H9 (cell line): ENCODE measurements at regions not wholly inside any gene's neighbourhood (a gene's known extent, or its start where the extent isn't known, plus 50 kb on each side); places are given as distances from the start of the nearest gene placed in this dataset.
"Not testable (repeated sequence)": the region's sequence is repeated elsewhere in the genome, so short reads cannot be mapped to it uniquely, and the experiment has no call there.

Experiments
- DNase-seq: peaks from one replicate; pipeline ENCODE4 v3.0.0-alpha.2; 2017
- H2AFZ ChIP-seq: one replicate; pipeline ENCODE4 v1.6.1; 2013; ENCODE audit warnings: mild to moderate bottlenecking, low read length, control low read depth, moderate library complexity
- H2AK5ac ChIP-seq: 2 replicates; pipeline ENCODE4 v1.6.1; 2013; ENCODE audit warnings: low read length, control low read depth, mixed read lengths; ENCODE audit not compliant: insufficient read length
- H2BK120ac ChIP-seq: one replicate; pipeline ENCODE4 v1.6.1; 2013; ENCODE audit warnings: low read depth, mild to moderate bottlenecking, low read length, control low read depth, inconsistent platforms; ENCODE audit not compliant: poor library complexity, severe bottlenecking
- H2BK12ac ChIP-seq: 2 replicates; pipeline ENCODE4 v1.6.1; 2013; ENCODE audit warnings: low read length, control low read depth, mixed read lengths, low read depth; ENCODE audit not compliant: insufficient read length
- H2BK15ac ChIP-seq: 2 replicates; pipeline ENCODE4 v1.6.1; 2013; ENCODE audit warnings: low read depth, low read length, control low read depth
- H2BK20ac ChIP-seq: one replicate; pipeline ENCODE4 v1.6.1; 2013; ENCODE audit warnings: low read depth, mild to moderate bottlenecking, low read length, control low read depth, inconsistent platforms; ENCODE audit not compliant: poor library complexity, severe bottlenecking
- H2BK5ac ChIP-seq: 2 replicates; pipeline ENCODE4 v1.6.1; 2013; ENCODE audit warnings: low read length, control low read depth, mixed read lengths; ENCODE audit not compliant: insufficient read length
- H3K14ac ChIP-seq: 2 replicates; pipeline ENCODE4 v1.6.1; 2013; ENCODE audit warnings: low read length, control low read depth; ENCODE audit not compliant: insufficient read depth
- H3K18ac ChIP-seq: 2 replicates; pipeline ENCODE4 v1.6.1; 2013; ENCODE audit warnings: low read depth, mild to moderate bottlenecking, mixed read lengths, low read length, control low read depth; ENCODE audit not compliant: insufficient read length
- H3K23ac ChIP-seq: 2 replicates; pipeline ENCODE4 v1.6.1; 2013; ENCODE audit warnings: low read length, control low read depth, mixed read lengths, low read depth; ENCODE audit not compliant: insufficient read length
- H3K23me2 ChIP-seq: 2 replicates; pipeline ENCODE4 v1.6.1; 2013; ENCODE audit warnings: low read depth, mild to moderate bottlenecking, mixed read lengths, low read length, control low read depth; ENCODE audit not compliant: insufficient read length, poor library complexity, severe bottlenecking
- H3K27ac ChIP-seq: 2 replicates; pipeline ENCODE4 v1.5.1; 2013; ENCODE audit warnings: low read length, control low read depth, mixed read lengths, low read depth; ENCODE audit not compliant: insufficient read length
- H3K27me3 ChIP-seq: 2 replicates; pipeline ENCODE4 v1.6.1; 2013; ENCODE audit warnings: low read length, control low read depth, inconsistent platforms; ENCODE audit not compliant: insufficient read depth
- H3K4ac ChIP-seq: 2 replicates; pipeline ENCODE4 v1.6.1; 2013; ENCODE audit warnings: low read depth, mild to moderate bottlenecking, control low read depth, inconsistent platforms, low read length, moderate library complexity
- H3K4me1 ChIP-seq: 2 replicates; pipeline ENCODE4 v1.6.1; 2013; ENCODE audit warnings: low read length, control low read depth, inconsistent platforms; ENCODE audit not compliant: insufficient read depth
- H3K4me2 ChIP-seq: 2 replicates; pipeline ENCODE4 v1.6.1; 2013; ENCODE audit warnings: low read length, control low read depth, mixed read lengths; ENCODE audit not compliant: insufficient read length, insufficient read depth
- H3K56ac ChIP-seq: 2 replicates; pipeline ENCODE4 v1.6.1; 2013; ENCODE audit warnings: low read depth, mild to moderate bottlenecking, mixed read lengths, low read length, control low read depth; ENCODE audit not compliant: insufficient read length
- H3K79me1 ChIP-seq: 2 replicates; pipeline ENCODE4 v1.6.1; 2013; ENCODE audit warnings: low read depth, mild to moderate bottlenecking, moderate library complexity, low read length, control low read depth, inconsistent platforms; ENCODE audit not compliant: insufficient read depth, poor library complexity, severe bottlenecking
- H3K79me2 ChIP-seq: 2 replicates; pipeline ENCODE4 v1.6.1; 2013; ENCODE audit warnings: low read length, control low read depth, inconsistent platforms; ENCODE audit not compliant: insufficient read depth
- H3K9ac ChIP-seq: 2 replicates; pipeline ENCODE4 v1.6.1; 2013; ENCODE audit warnings: low read length, control low read depth, mixed read lengths; ENCODE audit not compliant: insufficient read length; ENCODE audit errors: extremely low read depth
- H3K9me3 ChIP-seq: one replicate; pipeline ENCODE4 v1.6.1; 2013; ENCODE audit warnings: low read depth, low read length, inconsistent platforms; ENCODE audit not compliant: control insufficient read depth
- H3T11ph ChIP-seq: one replicate; pipeline ENCODE4 v1.6.1; 2013; ENCODE audit warnings: mild to moderate bottlenecking, low read length, control low read depth, inconsistent platforms
- H4K20me1 ChIP-seq: one replicate; pipeline ENCODE4 v1.6.1; 2013; ENCODE audit not compliant: control insufficient read depth, insufficient read length, insufficient read depth
- H4K5ac ChIP-seq: 2 replicates; pipeline ENCODE4 v1.6.1; 2013; ENCODE audit warnings: low read depth, mild to moderate bottlenecking, mixed read lengths, low read length, control low read depth; ENCODE audit not compliant: insufficient read length
- H4K8ac ChIP-seq: replicated peaks from 2 replicates; pipeline ENCODE4 v1.6.1; 2013; ENCODE audit warnings: low read length, control low read depth, mixed read lengths, low read depth; ENCODE audit not compliant: insufficient read length
- H4K91ac ChIP-seq: 2 replicates; pipeline ENCODE4 v1.6.1; 2013; ENCODE audit warnings: low read depth, mild to moderate bottlenecking, moderate library complexity, mixed read lengths, low read length, control low read depth; ENCODE audit not compliant: insufficient read length
- H3K27ac Mint-ChIP-seq, 3 experiments: 2 replicates in 2 of 3; 3 replicates in 1 of 3; pipeline ENCODE4 v1.8.0; 2020 to 2021; ENCODE audit warnings: mixed read lengths in 3 of 3, mild to moderate bottlenecking in 1 of 3, moderate library complexity in 1 of 3
- H3K27me3 Mint-ChIP-seq: 2 replicates; pipeline ENCODE4 v1.8.0; 2021; ENCODE audit warnings: low read depth, mild to moderate bottlenecking, moderate library complexity, mixed read lengths
- H3K36me3 Mint-ChIP-seq, 3 experiments: 2 replicates in 2 of 3; 3 replicates in 1 of 3; pipeline ENCODE4 v1.8.0; 2020 to 2021; ENCODE audit warnings: low read depth in 3 of 3, mixed read lengths in 3 of 3; ENCODE audit not compliant: insufficient read depth in 1 of 3
- H3K4me1 Mint-ChIP-seq, 2 experiments: 2 replicates each; pipeline ENCODE4 v1.8.0; 2020; ENCODE audit warnings: mixed read lengths in 2 of 2
- H3K4me3 Mint-ChIP-seq, 2 experiments: 2 replicates in 1 of 2; 3 replicates in 1 of 2; pipeline ENCODE4 v1.8.0; 2020 to 2021; ENCODE audit warnings: mild to moderate bottlenecking in 2 of 2, mixed read lengths in 2 of 2, moderate library complexity in 1 of 2
- H3K9me3 Mint-ChIP-seq, 2 experiments: 2 replicates in 1 of 2; 3 replicates in 1 of 2; pipeline ENCODE4 v1.8.0; 2020; ENCODE audit warnings: mild to moderate bottlenecking in 2 of 2, mixed read lengths in 2 of 2, moderate library complexity in 1 of 2
- CTCF ChIP-seq: fragments of 200-600 bp; sonication (generic); conservative IDR thresholded peaks from 3 replicates; pipeline ENCODE4 v1.8.0; 2021; ENCODE audit warnings: antibody characterized with exemption, mild to moderate bottlenecking
- WGBS: extraction: QIAGEN DNeasy Blood & Tissue Kit; methylation state at CpG from one replicate; pipeline ENCODE4 v1.1.7; 2013; ENCODE audit warnings: missing lambda C conversion rate, low lambda C conversion rate, mixed read lengths; ENCODE audit not compliant: insufficient read length; ENCODE audit errors: extremely low coverage; 5-methylcytosine and 5-hydroxymethylcytosine counted together

- H3K79me2 ChIP-seq, H3K56ac ChIP-seq, H2BK20ac ChIP-seq, H3K23ac ChIP-seq, H4K8ac ChIP-seq, H3K9me3 Mint-ChIP-seq, H3K14ac ChIP-seq, H2AK5ac ChIP-seq, H2BK5ac ChIP-seq, H3K9ac ChIP-seq, H3K4me1 Mint-ChIP-seq, H3K9me3 ChIP-seq, H2BK12ac ChIP-seq, H3K36me3 Mint-ChIP-seq, H4K91ac ChIP-seq, H3K4ac ChIP-seq, H4K5ac ChIP-seq, H3K23me2 ChIP-seq, H3K4me2 ChIP-seq, H3K4me1 ChIP-seq, H4K20me1 ChIP-seq, H3K27me3 ChIP-seq, H3K27me3 Mint-ChIP-seq, H2BK120ac ChIP-seq, H2BK15ac ChIP-seq, H3K79me1 ChIP-seq, H3K27ac ChIP-seq, H3K4me3 Mint-ChIP-seq, H3K27ac Mint-ChIP-seq, H3K18ac ChIP-seq, H3T11ph ChIP-seq, H2AFZ ChIP-seq: not testable (repeated sequence)
- DNase-seq: peak; percentile 59
- no CpG with 5 or more reads among the region's 6 CpGs for WGBS
- TF ChIP-seq CTCF: peak; percentile 35; the same call in 2 of the 3 replicates
Measured at GRCh38 chr3:147317080-147317479, 89.3 kb downstream of the ZIC4 start.
